ENCODE measurements at regions not wholly inside any gene's neighbourhood (a gene's known extent, or its start where the extent isn't known, plus 50 kb on each side); places are given as distances from the start of the nearest gene placed in this dataset.

DNA sequence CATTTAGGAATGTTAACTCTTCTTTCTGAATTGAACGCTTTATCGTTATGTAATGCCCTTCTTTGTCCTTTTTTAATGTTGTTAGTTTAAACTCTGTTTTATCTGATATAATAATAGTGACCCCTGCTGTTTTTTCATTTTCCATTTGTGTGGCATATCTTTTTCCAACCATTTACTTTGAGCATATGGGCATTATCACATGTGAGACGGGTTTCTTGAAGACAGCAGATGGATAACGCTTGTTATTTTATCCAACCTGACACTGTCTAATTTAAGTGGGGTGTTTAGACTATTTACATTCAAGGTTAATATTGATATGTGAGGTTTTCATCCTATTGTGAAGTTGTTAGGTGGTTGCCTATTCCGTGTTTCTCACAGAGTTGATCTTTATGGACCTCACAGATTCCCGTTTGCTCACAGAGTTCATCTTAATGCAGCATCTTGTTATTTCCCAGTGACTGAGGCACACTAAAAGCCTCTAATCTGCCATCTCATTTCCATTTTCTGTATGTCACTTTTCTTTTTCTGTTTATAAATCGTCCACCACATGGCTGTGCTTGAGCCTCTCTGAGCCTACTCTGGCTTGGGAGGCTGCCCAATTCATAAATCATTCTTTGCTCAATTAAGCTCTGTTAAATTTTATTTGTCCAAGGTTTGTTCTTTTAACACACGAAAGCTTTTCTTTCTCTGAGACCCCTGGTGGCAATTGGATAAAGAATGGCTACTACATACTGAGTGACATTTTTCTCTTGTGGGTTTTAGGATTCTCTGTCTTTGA lies 286.2 kb downstream of the HTR7 start:
- DNase-seq (ENCODE audit: low spot score, unreplicated experiment): no peak
- no peaks in the 10 kb centered on the region for H3K27me3 Mint-ChIP-seq
- H3K36me3 Mint-ChIP-seq (ENCODE audit: insufficient read depth): no peaks in the 10 kb centered on the region
- no peak overlapping the region for H3K4me3 Mint-ChIP-seq (ENCODE audit: low read depth)
- H3K4me1 Mint-ChIP-seq (ENCODE audit: low read depth): no peaks in the 10 kb centered on the region
- no peak overlapping the region for H3K27ac Mint-ChIP-seq
- H3K9me3 Mint-ChIP-seq (ENCODE audit: low read depth): peaks cover 3% of the 10 kb centered on the region
- TF ChIP-seq, protein P1, sequence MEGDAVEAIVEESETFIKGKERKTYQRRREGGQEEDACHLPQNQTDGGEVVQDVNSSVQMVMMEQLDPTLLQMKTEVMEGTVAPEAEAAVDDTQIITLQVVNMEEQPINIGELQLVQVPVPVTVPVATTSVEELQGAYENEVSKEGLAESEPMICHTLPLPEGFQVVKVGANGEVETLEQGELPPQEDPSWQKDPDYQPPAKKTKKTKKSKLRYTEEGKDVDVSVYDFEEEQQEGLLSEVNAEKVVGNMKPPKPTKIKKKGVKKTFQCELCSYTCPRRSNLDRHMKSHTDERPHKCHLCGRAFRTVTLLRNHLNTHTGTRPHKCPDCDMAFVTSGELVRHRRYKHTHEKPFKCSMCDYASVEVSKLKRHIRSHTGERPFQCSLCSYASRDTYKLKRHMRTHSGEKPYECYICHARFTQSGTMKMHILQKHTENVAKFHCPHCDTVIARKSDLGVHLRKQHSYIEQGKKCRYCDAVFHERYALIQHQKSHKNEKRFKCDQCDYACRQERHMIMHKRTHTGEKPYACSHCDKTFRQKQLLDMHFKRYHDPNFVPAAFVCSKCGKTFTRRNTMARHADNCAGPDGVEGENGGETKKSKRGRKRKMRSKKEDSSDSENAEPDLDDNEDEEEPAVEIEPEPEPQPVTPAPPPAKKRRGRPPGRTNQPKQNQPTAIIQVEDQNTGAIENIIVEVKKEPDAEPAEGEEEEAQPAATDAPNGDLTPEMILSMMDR (IDR thresholded peaks at IDR 0.05; ENCODE audit: unreplicated experiment): no peak

DNA sequence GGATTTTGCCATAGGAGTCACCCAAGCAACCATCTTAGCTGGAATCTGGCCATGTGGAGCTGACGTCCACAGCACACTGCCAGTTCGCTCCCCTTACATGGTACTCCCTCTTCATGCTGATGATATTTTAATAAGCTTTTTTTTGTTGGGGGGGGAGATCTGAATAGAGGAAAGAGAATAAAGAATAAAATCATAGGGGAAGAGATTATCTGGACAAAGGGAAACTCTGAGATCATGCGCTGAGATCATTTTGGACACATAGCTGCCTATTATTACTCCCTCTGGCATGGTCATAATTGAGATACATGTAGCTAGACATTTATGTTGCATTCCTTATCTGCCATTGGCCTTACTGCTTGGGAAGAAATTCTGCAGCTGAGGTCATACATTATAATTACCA lies 282.7 kb downstream of the HTR7 start:
- peaks cover 3% of the 10 kb centered on the region for H3K9me3 Mint-ChIP-seq (ENCODE audit: low read depth)
- H3K36me3 Mint-ChIP-seq (ENCODE audit: insufficient read depth): no peaks in the 10 kb centered on the region
- H3K4me1 Mint-ChIP-seq (ENCODE audit: low read depth): no peaks in the 10 kb centered on the region
- H3K27me3 Mint-ChIP-seq: no peaks in the 10 kb centered on the region
- no peak overlapping the region for H3K27ac Mint-ChIP-seq
- no peak for DNase-seq (ENCODE audit: low spot score, unreplicated experiment)
- TF ChIP-seq, protein P1 (IDR thresholded peaks at IDR 0.05; ENCODE audit: unreplicated experiment): no peak
- H3K4me3 Mint-ChIP-seq (ENCODE audit: low read depth): no peak overlapping the region

DNA sequence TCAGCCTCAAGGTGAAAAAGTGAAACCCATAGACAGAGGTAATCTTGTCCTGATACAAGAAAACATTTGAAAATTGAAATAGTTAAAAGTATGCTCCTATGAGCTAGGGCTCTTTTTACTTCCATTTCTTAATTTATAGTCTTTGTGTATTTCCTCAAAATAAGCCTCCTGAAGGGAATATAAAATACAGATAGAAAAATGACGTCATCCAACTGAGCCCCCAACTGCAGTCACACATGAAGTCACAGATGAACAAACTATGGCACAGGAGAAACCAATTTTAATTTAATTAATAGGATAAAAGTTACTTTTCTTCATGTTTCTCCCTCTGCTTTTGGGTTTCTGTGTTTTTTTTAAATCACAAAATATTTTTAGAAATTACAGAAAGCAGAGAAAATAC lies 280.3 kb downstream of the HTR7 start:
- no peak for DNase-seq (ENCODE audit: low spot score, unreplicated experiment)
- TF ChIP-seq, protein P1 (IDR thresholded peaks at IDR 0.05; ENCODE audit: unreplicated experiment): no peak
- no peak overlapping the region for H3K27ac Mint-ChIP-seq
- H3K36me3 Mint-ChIP-seq (ENCODE audit: insufficient read depth): no peaks in the 10 kb centered on the region
- no peaks in the 10 kb centered on the region for H3K27me3 Mint-ChIP-seq
- no peaks in the 10 kb centered on the region for H3K4me1 Mint-ChIP-seq (ENCODE audit: low read depth)
- no peak overlapping the region for H3K4me3 Mint-ChIP-seq (ENCODE audit: low read depth)
- H3K9me3 Mint-ChIP-seq (ENCODE audit: low read depth): peaks cover 3% of the 10 kb centered on the region

DNA sequence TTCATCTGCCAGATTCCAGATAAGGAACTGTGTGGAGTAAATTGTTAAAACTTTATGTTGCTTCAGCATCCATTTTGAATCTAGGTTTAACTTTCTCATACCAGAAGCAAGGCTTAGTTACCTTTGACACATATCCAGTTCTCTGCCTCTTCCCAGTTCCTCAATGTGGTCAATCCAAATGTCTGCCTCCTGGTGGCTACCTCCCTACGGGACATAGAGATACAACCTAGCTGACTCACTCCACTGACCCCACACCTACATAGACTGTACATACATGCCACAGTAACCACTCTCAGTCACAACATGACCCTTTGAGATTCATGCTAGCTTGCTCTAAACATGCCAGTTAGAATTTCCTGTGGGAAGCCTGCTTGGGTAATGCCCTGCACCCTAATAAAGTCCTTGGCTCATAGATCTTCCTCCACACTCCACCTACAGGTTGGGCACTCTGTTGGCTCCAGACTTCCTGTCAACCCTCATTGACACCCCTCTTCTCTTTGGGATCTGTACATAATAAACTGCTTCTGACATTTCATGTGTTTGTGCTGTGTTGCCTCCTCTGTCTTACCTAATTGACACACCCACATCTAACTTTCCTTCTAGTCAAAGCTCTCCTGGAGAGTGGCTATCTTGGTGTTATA lies 278.1 kb downstream of the HTR7 start:
- Mint-ChIP-seq H3K36me3 (ENCODE audit: insufficient read depth) (no peaks in the 10 kb centered on the region), H3K9me3 (ENCODE audit: low read depth) (no peaks in the 10 kb centered on the region), H3K4me3 (ENCODE audit: low read depth) (no peak overlapping the region), H3K4me1 (ENCODE audit: low read depth) (no peaks in the 10 kb centered on the region), H3K27ac (no peak overlapping the region), H3K27me3 (no peaks in the 10 kb centered on the region)
- TF ChIP-seq, protein P1 (IDR thresholded peaks at IDR 0.05; ENCODE audit: unreplicated experiment): peak; percentile 24
- DNase-seq (ENCODE audit: low spot score, unreplicated experiment): no peak

DNA sequence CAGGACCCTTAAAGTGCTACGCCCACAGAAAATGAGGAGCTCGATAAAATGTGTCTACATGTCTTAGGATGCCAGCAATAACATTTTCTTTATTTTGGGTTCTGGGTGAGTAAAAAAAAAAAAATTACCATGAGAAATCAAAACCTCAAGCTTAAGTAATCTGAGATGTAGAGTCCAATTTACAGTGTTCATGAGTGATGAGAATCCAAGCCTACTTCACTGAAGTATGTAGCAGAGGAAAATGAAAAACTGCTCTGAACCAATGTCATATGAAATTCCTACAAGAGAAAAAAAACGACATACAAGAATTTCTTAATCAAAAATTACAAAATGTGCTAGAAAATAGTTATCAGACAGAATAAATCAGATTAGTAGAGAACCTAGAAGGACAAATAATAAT lies 274.4 kb downstream of the HTR7 start:
- H3K27ac Mint-ChIP-seq: no peak overlapping the region
- H3K4me3 Mint-ChIP-seq (ENCODE audit: low read depth): no peak overlapping the region
- no peak for DNase-seq (ENCODE audit: low spot score, unreplicated experiment)
- TF ChIP-seq, protein P1 (IDR thresholded peaks at IDR 0.05; ENCODE audit: unreplicated experiment): no peak
- peaks cover 12% of the 10 kb centered on the region for H3K4me1 Mint-ChIP-seq (ENCODE audit: low read depth)
- H3K27me3 Mint-ChIP-seq: no peaks in the 10 kb centered on the region
- no peaks in the 10 kb centered on the region for H3K36me3 Mint-ChIP-seq (ENCODE audit: insufficient read depth)
- H3K9me3 Mint-ChIP-seq (ENCODE audit: low read depth): no peaks in the 10 kb centered on the region
